8988T (cell line): ENCODE measurements at regions not wholly inside any gene's neighbourhood (a gene's known extent, or its start where the extent isn't known, plus 50 kb on each side); places are given as distances from the start of the nearest gene placed in this dataset.

Experiments
- DNase-seq: peaks from one replicate; pipeline ENCODE4 v3.0.0; 2011

DNA sequence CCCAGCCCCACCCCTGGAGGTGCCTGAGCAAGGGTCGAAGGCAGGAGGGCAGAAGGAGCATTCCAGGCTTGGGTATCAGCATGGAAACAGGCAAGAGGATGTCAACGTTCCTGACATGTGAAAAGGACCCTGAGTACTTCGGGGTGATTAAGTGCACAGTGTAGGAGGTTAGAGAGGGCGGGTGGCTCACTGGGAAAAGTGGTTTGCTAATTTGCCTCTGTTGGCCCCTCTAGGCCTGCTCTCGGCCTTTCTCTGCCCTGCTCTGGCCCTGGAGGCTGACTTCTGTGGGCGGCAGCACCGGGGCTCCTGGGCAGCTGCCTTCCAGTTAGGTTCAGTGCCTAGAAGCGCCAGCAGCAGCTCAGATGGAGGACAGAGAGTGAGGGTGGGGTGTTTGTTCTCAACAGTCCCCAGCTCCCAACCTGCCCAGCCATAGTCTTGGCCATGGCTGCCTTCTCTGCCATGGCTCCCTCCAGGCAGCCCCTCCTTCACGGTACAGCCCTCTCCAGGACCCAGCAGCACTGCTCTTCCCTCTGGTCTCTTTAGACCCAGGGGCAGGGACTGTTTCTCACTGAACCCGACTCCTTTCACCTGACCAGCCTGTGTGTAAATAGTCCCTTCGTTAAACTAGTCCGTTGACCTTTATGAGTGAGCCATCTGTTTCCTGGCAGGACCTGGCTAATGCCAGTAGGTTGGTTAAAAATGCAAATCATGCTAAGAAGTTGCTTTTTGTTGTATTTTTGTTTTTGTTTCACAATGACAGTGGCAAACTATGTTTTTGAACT, 107.1 kb upstream of the TPM1 start:
- no peak for DNase-seq

DNA sequence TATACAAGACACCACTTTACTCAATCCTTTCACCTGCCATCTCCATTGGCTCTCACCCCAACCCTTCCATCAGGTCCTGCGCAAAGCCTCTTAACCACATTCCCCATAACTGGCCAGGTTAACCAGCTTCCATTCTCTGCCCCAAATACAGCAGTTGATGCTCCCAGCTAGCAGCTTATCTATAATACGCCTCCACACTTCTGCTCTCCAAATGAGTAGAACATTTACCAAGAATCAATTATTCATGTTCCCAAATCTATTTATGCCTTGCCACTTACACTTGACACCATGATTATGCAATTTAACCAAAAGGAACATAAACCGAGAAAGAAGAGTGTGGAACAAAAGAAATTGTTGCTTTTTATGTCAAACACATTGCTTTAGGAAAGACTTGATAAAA, 103.7 kb upstream of the TPM1 start:
- no peak for DNase-seq

DNA sequence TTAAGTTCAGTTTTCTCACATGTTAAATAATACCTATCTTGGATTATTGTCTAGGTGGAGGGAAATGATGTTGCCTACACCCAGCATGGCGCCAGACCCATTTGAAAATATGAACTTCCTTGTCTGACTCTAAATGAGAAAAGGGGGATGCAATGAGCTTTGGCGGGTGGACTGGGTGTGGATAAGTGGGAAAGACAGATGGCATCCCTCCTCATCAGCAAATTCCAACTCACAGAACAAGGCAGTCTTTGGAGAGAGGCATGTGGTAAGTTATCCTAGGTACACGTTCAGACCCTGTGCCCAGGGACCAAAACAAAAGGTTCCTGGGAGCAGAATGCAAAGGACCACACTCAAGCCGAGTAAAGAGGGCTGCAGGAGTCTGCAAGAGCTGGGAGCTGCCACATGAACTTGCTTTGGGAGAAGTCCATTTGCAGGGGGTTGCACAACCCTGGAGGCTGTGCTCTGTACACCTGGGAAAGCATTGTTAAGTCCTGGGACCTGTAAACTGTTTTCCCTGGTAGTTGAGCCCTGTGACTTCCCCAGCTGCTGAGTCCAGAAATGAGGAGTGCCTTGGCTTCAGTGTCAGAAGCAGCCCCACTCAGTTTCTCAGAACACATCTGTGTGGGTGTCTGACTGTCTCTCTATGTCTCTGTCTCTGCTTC, 102.3 kb upstream of the TPM1 start:
- DNase-seq, result no peak

DNA sequence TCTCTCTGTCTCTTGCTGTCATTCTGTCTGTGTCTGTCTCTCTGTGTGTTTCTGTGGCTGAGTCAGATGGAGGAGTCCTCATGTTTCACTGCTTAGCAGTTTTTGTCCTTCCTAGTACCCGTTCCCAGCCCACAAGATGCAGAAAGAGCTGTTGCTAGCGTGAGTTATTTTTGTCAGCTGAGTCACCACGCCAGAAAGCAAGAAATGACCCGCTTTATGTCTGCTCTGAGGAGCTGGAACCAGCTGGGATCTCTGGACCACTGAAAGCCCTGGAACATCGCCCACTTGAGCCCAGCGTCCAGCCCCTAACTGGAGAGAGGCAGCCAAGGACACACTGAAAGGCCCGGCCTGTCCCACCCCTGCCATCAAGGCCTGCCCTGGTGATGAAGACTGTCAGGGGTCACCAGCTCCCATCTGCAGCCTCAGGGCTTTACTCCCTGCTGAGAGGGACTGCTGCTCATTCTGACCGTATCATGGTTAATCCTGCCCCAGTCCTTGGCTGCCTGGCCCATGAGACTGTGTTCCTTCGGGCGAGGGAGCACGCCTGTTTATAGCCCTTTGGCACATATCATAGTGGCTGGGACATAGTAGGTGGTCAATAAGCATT, 101.7 kb upstream of the TPM1 start:
- no peak for DNase-seq

DNA sequence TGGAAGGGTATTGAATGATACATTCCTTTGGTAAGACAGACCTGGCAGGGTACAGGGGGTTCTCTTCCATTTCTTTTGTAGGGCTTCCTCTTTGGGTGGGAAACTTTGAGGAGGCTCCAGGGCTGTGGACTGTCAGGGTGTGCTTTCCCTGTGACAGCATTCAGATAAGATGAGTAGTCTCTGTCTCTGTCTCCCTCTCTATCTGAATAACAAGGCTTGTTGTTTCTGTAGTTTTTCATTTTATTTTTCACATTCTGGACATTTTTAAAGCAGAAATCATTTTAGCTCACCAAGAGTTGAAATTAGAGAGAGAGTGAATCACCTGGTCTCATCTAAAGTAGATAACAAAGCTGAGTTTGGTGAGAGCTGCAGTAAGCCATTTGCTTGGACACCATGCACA, 100.8 kb upstream of the TPM1 start:
- no peak for DNase-seq

DNA sequence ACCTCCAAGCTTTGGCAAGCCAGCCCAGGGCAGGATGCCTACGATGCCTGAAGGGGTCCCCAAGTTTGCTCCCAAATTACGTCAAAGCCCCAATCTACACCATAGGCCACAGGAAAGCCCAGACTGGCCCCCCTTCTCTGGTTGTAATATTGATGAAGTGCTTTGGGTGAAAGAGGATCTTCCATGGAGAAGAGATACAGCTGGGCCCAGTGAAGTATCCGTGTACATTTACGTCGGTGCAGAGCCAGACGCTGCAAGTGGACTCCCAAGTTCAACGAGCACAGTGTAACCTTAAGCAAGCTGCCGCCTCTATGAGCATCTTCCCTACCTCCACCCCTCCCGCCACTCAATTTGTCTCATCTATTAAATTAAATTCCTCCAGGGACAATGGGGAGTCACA, 100.1 kb upstream of the TPM1 start:
- no peak for DNase-seq

DNA sequence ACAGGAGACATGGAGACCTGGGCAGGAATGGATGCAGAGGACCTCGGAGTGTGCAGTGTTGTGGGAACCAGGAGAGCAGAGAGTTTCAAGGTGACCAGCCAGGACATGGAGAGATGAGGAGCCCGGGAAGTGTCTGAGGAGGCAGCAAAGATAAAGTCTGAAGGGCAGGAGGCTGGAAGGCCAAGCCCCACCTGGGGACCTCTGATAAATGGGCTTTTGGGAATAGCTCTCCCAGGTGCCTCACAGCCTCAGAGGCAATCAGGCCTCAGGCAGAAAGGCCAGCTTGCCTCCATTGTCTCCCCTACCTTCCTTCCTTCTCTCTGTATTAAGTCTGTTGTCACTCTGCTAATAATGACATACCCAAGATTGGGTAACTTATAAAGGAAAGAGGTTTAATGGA, 97.5 kb upstream of the TPM1 start:
- DNase-seq, result no peak

DNA sequence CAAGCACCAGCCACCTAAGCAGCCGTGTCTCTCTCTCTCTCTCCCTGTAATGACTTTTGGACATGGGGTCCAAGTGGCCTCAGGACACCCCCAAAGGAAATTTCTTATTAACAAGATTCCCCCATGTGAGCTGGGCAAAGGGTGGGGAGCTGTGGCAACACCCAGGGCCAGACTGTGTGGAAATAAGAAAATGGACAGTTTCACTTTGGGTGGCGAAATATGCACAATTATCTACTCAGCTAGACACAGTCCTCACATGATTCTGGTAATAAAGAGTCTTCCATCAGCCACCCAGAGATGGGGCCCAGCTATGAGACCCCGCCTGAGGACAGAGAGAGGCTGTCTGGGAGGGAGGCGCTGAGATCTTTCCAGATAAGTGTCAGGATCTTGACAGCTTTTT, 96.8 kb upstream of the TPM1 start:
- no peak for DNase-seq

DNA sequence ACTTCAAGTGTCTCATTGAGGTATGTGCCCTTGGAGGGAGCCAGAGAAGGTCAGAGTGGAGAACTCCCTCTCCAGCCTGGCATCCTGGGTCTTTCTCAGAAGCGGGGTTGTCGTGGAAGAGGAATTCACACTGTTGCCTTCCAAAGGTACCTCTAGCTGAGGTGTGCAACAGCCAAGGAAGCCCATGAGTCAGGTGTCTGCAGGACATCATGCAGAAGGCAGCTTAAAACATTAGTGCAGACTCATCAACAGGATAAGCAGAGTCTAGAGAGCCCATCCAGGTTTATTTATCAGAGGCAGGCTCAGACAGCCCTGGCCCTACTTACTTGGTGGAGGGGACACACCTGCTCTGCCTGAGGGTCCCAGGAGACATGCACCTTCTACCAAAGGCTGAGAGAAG, 95.6 kb upstream of the TPM1 start:
- DNase-seq, result no peak

DNA sequence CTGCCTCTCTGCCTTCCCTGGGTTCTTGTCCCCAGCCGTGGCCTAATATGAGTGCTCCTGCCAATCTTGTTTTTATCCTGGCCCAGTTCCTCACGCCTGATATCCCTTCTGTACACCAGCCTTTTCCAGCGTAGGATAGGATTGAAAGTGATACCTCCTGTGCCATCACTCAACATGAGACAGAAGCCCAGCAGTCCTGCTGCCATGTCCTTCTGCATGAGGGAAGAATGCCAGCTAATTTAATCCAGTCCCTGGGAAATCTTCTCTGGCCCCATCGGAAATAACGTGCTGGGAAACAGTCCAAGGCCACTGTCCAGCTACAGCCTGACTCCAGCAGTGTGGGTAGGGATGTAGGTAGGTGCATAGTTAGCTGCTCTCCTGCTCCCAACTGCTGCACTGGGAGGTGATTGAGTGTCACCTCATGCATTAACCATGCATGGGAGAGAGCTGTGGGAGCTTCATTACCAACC, 92.0 kb upstream of the TPM1 start:
- DNase-seq, result no peak

DNA sequence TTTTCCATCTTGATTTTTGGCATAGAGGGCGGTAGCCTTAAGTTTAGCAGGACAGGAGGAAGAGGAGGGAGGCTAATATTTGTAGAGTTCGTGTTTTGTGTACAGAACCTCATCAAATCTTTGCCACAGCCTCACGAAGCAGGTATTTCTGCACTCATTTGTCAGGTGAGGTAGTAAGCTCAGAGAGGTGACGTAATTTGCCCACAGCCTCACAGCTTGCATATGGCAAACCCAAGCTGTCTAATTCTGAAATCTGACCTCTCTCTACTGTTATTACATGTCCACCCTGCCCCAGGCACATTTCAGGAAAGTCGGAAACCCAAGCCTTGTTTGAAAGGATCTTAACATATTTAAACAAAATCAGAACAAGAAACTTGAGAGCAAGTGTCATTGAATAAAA, 91.1 kb upstream of the TPM1 start:
- DNase-seq, result no peak

DNA sequence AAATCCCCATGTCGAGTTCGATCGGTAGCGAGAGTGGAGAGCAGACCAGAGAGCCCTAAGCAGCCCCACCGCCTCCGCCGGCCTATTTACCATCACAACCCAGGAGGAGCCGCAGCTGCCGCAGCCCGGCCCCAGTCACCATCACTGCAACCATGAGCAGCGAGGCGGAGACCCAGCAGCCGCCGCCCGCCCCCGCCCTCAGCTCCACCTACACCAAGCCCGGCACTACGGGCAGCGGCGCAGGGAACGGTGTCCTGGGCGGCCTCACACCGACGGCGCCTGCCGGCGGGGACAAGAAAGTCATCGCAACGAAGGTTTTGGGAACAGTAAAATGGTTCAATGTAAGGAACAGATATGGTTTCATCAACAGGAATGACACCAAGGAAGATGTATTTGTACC, 89.5 kb upstream of the TPM1 start:
- no peak for DNase-seq

DNA sequence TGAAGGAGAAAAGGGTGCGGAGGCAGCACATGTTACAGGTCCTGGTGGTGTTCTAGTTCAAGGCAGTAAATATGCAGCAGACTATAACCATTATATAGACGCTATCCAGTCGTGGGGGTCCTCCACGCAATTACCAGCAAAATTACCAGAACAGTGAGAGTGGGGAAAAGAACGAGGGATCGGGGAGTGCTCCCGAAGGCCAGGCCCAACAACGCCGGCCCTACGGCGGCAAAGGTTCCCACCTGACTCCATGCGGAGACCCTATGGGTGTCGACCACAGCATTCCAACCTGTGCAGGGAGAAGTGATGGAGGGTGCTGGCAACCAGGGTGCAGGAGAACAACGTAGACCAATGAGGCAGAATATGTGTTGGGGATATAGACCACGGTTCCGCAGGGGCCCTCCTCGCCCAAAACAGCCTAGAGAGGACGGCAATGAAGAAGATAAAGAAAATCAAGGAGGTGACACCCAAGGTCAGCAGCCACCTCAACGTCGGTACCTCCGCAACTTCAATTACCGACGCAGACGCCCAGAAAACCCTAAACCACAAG, 89.0 kb upstream of the TPM1 start:
- DNase-seq, result no peak

DNA sequence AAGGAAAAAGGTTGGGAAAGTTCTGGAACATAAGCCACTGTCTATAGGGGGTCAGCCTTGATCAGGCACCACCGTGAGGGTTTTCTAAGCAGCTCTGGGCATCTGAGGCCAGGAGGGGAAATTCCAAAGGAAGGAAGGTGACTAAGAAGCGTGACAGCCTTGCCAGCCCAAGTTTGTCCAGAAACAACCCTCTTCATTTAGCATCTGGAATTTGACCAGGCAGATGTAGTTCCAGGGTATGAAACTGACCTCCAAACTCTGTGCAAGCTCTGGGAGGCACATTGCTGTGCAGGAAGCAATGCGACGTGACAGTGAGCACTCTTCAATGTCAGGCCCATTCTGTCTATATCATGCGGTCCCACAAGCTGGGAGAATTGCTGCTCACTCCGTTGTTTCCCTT, 85.4 kb upstream of the TPM1 start:
- no peak for DNase-seq

DNA sequence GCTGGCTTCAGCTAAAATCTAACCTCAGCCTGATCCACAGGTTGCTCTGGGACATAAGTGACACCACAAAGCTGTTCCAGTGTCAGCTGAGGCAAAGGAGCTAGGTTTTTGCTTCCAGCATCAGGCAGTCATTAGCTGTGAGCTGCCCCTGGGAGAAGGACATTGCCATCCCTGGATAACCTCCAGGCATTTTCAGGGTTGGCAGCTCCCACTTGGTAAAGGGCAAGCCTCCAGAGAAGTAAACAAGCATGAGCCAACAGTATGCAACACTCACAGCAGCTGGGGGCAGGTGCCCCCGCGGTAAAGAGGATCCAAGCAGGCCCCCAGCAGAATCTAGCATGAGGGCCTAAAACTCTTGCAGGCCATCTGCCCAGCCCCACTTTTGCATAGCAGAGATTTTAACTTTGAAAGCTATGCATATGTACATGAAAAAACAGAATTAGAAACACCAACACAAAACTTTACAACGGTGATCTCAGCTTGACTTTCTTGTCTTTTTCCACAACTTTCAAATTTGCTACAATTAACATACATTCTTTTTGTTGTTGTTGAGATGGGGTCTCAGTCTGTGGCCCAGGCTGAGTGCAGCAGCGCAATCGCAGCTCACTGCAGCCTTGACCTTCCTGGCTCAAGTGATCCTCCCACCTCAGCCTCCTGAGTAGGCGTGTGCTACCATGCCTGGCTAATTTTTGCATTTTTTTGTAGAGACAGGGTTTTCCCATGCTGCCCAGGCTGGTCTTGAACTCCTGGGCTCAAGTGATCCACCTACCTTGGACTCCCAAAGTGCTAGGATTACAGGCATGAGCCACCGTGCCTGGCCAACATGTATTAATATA, 83.8 kb upstream of the TPM1 start:
- DNase-seq, result no peak

DNA sequence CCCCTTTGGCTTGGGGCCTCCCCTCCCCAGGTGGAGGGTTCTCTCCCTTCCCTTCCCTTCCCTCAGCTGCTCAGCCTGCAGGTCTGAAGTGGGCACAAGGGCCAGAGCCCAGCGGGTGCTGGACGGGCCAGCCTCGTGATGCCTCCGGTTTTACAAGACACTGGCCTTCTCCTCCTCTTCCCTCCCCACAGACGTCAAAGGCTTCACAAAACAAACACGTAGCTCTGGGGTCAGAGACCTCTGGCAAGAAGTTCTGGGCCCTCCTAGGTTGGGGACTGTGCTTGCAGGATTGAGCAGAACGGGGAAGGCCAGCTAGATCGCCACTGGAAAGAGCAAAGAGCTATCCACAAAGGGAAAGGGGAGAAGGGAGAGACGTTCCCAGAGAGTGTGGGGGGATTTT, 81.4 kb upstream of the TPM1 start:
- no peak for DNase-seq

DNA sequence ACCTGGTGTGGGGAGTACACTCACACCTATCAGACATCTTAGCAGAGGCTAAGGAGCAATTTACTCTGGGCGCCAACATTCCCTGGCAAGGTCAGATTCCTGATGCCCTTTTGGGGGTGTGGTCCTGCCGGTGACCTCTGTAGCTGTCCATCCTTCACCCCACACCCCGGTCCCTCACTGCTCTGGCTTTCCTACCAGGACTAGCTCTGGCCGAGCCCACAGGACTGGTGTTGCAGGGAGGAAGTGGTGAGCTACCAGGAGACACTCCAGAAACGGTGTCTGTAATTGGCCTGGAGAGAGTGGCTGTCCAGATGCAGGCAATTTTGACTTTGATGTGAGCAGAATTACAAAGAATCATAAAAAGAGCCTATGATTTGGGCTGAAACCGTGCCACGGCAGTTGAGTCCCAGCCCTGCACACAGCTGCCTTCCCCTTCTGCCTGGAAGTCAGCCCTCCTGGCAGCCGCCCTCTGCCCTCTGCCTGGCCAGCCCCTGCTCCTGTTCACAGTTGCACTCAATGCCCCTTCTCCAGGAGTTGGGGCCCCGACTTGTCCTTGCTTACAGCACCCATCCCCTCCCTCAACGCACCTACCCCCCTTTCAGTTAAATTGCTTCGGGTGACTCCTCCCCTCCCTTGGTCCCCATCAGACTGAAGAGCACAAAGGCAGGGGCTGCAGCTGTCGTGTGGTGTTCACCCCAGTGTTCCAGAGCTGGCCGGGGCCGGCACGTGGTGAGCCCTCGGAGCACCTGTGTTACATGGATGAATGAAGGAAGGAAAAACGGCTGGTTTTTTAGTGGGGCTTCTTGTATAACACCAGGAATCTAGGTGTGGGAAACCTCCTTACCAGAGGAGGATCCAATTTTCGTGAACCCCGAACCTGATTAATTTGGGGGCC, 80.2 kb upstream of the TPM1 start:
- no peak for DNase-seq

DNA sequence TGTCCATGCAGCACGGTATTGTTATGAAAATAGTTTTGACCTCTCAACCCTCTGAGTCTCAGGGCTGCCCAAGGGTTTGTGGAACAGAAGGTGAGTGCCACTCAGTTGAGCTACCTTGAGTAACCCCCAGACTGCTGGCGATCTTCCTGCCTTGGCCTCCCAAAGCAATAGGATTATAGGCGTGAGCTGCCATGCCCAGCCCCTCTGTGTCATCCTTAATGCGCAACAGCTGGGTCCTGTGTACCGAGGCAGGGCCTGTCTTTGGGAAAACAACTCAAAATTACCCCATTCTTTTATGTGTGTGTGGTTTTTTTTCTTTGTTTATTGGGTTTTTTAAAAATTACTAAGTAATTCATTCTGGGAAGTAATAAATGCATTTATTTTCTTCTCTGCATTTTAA, 78.3 kb upstream of the TPM1 start:
- DNase-seq, result no peak

DNA sequence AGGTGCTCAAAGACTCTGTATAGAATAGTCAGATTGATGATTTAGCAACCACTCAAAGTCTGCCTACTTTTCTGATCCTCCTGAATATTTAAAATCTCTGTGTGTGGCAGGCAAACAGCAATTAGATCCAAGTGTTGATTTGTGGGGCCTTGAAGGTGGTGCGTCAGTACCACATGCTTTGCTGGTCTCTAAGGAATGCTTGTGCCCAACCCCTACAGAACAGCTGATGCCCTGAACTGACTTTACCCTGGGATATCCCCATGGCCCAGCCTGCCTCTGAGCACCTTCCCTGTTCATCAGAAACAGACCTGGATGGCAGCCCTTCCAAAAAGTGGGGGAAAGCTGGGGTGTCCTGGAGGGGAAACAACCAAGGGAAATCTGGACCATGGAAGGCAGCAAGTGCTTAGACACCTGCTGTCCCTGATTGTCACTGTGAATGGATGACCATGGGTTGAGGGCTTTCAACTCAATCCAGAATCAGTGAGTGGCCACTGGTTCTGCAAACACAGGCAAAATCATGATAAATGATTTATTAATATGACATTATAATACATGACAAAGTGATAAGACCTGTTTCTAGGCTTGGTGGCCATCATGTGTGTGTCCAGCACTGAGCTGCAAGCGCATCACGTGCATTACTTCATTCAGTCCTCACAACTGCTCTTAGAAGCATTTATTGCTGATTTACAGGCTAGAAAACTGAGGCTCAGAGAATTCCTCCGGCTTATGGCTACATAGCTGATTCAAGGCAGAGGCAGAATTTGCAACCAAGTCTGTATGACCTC, 76.1 kb upstream of the TPM1 start:
- DNase-seq, result no peak

DNA sequence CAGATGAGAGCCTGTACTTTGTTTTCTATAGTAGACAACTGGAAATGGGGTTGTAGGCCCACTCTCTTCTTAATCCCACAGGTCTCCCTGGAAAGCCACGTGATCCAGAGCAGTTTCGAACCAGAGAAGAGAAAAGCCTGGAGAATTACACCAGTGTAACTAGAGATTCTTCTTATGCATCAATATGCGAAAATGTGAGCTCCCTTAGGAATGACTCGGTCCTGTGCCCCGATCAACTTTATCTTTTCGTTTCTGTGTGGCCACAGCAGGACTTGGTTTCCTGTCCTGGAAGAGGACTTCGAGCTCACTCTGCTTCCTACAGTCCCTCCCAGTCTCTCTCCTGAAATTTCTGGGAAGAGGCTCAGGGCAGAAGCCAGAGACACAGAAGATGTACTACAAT, 73.8 kb upstream of the TPM1 start:
- no peak for DNase-seq

DNA sequence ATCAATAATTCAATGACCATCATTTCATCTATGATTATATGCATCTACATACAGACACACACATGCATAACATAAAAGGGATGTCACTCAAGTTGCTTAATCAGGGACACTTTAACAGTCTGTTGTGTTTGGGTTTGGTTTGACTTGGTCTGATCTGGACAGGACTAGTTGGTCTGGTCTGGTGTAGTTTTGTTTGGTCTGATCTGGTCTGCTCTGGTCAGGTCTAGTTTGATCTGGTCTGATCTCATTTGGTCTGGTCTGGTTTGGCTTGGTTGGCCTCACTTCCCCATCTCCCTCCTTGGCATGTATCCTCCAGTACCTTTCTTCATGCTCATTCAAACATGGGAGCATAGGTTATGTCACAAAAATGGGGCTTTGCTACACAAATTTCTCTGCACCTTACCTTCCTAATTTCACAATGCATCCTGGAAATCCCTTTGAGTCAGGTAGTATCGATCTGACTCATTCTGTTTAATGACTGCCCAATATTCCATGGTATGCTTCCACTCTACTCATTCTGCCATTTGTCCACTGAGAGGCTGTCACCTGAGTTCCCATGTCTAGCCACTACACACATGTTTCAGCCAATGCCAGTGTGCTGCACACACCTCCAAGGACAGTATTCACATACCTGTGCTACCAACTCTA, 73.0 kb upstream of the TPM1 start:
- no peak for DNase-seq
